Spleen (tissue), 7 donors: ENCODE measurements at regions not wholly inside any gene's neighbourhood (a gene's known extent, or its start where the extent isn't known, plus 50 kb on each side); places are given as distances from the start of the nearest gene placed in this dataset.

Experiments used
- POLR2A ChIP-seq, 3 donors: fragments of 450-650 bp; IDR thresholded peaks; one replicate each; pipeline ENCODE4 v1.5.1; 2017; ENCODE audit warnings: antibody characterized with exemption in 3 of 3, mild to moderate bottlenecking in 1 of 3
- POLR2AphosphoS5 ChIP-seq, 3 donors: sonication (generic); formaldehyde crosslinking; IDR thresholded peaks; one replicate each; pipeline ENCODE4 v1.5.1; 2017; ENCODE audit warnings: antibody characterized with exemption in 3 of 3
- TF ChIP-seq, protein P1 (sequence below), 11 experiments: fragments of 200-600 bp in 7 of 11; fragments of 450-650 bp in 4 of 11; sonication (generic) in 4 of 11; IDR thresholded peaks in 8 of 11; conservative IDR thresholded peaks in 3 of 11; 1 replicate in 7 of 11; 2 replicates in 4 of 11; pipeline versions ENCODE4 v1.4.0 to v1.8.0; 2016 to 2021; ENCODE audit warnings: antibody characterized with exemption in 11 of 11, inconsistent platforms in 4 of 11, mild to moderate bottlenecking in 1 of 11
- donor health status: DM: no; HTN: no; CAD: no; lungs with moderate emphysema.
- donor health status: DM: no; HTN: no; CAD: no.
- donor health status: DM: no; HTN: no; CAD: no.

DNA sequence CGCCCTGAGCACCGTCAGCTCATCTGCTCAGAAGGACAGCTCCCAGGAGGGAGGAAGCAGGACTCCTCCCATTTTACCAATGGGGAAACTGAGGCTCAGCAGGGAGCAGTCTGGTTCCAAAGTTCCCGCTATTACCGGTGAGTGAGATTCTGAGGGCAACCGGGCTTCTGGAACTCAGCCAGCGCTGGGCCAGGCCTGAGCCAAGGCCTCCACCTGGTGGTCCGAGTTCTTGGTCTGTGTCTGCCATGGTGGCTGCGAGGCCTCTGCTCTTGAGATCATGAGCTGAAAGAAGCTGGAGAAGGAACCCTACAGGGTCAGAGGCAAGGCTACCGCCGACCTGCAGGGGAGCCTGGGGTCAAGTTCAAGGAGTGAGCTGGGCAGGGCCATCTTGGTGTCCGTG lies 110.8 kb upstream of the GSE1 start:
- TF ChIP-seq, protein P1, sequence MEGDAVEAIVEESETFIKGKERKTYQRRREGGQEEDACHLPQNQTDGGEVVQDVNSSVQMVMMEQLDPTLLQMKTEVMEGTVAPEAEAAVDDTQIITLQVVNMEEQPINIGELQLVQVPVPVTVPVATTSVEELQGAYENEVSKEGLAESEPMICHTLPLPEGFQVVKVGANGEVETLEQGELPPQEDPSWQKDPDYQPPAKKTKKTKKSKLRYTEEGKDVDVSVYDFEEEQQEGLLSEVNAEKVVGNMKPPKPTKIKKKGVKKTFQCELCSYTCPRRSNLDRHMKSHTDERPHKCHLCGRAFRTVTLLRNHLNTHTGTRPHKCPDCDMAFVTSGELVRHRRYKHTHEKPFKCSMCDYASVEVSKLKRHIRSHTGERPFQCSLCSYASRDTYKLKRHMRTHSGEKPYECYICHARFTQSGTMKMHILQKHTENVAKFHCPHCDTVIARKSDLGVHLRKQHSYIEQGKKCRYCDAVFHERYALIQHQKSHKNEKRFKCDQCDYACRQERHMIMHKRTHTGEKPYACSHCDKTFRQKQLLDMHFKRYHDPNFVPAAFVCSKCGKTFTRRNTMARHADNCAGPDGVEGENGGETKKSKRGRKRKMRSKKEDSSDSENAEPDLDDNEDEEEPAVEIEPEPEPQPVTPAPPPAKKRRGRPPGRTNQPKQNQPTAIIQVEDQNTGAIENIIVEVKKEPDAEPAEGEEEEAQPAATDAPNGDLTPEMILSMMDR (IDR thresholded peaks at IDR 0.05 in 8 of 11, conservative IDR thresholded peaks at IDR 0.05 in 3 of 11), result no peak
- TF ChIP-seq POLR2AphosphoS5 (IDR thresholded peaks at IDR 0.05) (no peak), POLR2A (IDR thresholded peaks at IDR 0.05) (no peak)
